ENCODE measurements at regions not wholly inside any gene's neighbourhood (a gene's known extent, or its start where the extent isn't known, plus 50 kb on each side); places are given as distances from the start of the nearest gene placed in this dataset.

DNA sequence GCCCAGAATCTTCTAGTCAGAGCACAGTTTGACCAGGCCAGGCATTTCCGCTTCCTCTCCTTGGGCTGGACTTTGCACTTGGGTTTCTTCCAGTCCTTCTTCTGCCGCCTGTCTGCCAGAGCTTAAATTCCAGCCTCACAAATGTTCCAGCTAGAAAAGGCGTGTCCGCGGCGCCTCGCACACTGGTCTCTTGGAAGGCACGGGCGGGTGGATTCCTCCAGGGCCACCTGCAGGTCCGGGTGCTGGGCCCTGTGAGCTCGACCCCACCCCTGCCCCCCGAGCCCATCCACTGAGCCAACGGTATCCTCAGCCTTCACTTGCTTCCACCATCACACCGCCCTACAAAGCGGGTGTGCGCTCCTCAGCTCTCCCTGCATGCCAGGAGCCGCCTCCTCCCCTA lies 2026.5 kb downstream of the TP53TG3F start:
- in situ Hi-C loops (cut with MboI; ENCODE audit: low pct_unique_long_range_greater_than_20kb in 2 of 9, low sequenced_read_pairs in 9 of 9, unreplicated experiment in 9 of 9), result no loop called here
- WGBS, 10 experiments, result 22 to 100% (median 70%) methylated on average over 1 of the region's 17 CpGs; no CpG with 5 or more reads in 6 of the 10 experiments
- H3K27ac ChIP-seq, result no peak overlapping the region
- ATAC-seq (replicated peaks in 6 of 8), result no peak
- H3K4me3 ChIP-seq, result no peak overlapping the region
- no peaks in the 10 kb centered on the region for H3K4me1 ChIP-seq (replicated peaks in 1 of 2)

DNA sequence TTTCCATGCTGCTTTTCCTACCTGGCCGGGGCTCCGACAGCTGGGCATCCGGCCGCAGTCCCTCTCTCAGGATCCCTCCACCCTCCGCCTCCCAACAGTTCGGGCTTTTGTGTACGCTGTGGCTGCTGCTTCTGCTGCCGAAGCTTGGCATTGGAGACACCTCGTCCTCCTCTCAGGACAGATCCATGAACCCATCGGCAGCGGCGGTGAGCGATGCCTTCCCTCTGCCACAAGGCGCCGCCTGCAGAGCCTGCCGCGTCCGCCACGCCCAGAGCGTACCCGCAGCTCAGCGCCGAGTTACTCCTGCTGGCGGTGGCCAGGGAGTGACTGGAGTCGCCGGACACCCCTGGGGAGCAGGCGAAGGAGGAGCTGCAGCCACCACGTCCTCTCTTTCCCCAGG lies 2032.8 kb downstream of the TP53TG3F start:
- H3K4me3 ChIP-seq, result no peak overlapping the region
- 51 to 100% (median 78%) methylated on average over 1 to 16 of the region's 28 CpGs; no CpG with 5 or more reads in 2 of the 10 experiments for WGBS, 10 experiments
- in situ Hi-C loops (cut with MboI; ENCODE audit: low pct_unique_long_range_greater_than_20kb in 2 of 9, low sequenced_read_pairs in 9 of 9, unreplicated experiment in 9 of 9), result no loop called here
- no peak for ATAC-seq (replicated peaks in 6 of 8)
- no peak overlapping the region for H3K27ac ChIP-seq
- no peaks in the 10 kb centered on the region for H3K4me1 ChIP-seq (replicated peaks in 1 of 2)

DNA sequence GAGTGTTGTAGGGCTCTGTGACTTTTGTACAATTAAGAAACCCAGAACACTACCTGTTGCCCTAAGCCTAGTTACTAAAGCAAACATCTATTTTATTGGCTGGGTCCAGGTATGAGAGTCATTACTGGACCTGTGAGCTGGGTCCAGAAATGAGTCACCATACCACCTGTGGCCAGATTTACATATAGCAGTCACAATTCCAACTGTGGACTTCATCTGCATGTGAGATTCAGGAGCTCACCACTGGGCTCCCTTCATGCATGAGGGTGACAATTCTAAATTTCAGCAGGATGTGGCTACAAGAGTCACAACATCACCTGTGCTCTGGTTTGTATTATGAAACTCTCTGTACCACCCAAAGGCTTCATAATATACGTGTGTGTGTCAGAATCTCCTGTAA lies 2038.0 kb downstream of the TP53TG3F start:
- Histone ChIP-seq H3K4me3 (no peak overlapping the region), H3K4me1 (replicated peaks in 1 of 2) (no peaks in the 10 kb centered on the region), H3K27ac (no peak overlapping the region)
- in situ Hi-C loops (cut with MboI; ENCODE audit: low pct_unique_long_range_greater_than_20kb in 2 of 9, low sequenced_read_pairs in 9 of 9, unreplicated experiment in 9 of 9), result no loop called here
- 0 to 20% (median 13%) methylated on average over 1 of the region's 1 CpG; no CpG with 5 or more reads in 3 of the 10 experiments for WGBS, 10 experiments
- no peak for ATAC-seq (replicated peaks in 6 of 8)

DNA sequence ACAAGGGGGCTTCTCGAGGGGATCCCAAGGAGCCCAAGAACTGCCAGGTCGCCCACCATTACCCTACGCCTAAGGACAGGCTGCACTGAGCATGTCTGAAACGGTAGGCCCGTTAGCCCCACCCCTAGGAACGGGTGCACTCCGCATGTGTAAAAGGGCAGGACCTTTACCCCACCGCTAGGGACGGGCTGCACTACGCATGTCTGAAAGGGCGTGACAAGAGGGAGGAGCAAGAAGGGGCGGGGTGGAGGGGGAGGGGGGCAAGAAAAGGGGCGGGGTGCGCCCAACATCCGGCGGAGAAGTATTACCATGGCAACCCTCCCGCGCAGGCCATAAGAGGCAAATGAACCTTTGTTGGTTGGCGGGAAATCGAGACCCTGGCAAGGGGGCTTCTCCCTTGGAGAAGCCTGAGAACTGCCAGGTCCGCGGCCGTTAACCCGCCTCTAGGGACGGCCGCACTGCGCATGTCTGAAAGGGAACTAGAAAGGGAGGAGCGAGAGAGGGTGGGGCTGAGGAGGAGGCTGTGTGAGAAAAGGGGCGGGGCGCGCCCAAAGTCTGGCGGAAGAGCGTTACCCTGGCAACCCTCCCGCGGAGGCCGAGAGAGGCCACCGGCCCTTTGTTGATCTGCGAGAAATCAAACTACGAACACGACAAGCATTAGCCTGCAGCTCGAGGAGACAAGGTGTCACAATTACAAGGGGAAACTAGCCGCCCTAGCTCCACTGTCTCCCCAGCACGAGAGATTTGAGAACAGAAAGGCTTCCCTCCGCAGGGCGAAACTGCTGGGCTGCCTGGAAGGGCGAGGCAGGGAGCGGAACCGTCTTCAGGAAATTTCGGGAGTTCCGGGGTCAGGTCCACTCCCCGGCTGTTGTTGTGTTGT lies 2046.8 kb downstream of the TP53TG3F start:
- no peaks in the 10 kb centered on the region for H3K4me1 ChIP-seq (replicated peaks in 1 of 2)
- H3K27ac ChIP-seq, result no peak overlapping the region
- 0 to 87% (median 39%) methylated on average over 1 to 6 of the region's 51 CpGs; no CpG with 5 or more reads in 6 of the 10 experiments for whole genome bisulfite sequencing, 10 experiments
- in situ Hi-C loops (cut with MboI; ENCODE audit: low pct_unique_long_range_greater_than_20kb in 2 of 9, low sequenced_read_pairs in 9 of 9, unreplicated experiment in 9 of 9), result no loop called here
- no peak for ATAC-seq (replicated peaks in 6 of 8)
- no peak overlapping the region for H3K4me3 ChIP-seq

DNA sequence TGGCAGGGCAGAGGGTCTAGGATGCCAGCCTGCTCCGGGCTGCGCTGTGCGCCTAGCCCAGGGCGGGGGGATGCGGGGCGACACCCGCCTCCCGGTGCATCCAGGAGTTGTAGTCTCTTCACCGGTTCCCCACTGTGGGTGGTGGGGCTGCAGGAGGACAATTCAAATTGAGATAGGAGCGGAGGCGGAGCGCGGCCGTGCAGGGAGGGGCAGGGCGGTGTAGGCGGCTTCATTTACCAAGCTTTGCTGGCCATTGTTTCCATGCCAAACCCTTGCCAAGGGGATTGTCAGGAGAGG lies 2047.4 kb downstream of the TP53TG3F start:
- in situ Hi-C loops (cut with MboI; ENCODE audit: low pct_unique_long_range_greater_than_20kb in 2 of 9, low sequenced_read_pairs in 9 of 9, unreplicated experiment in 9 of 9), result no loop called here
- Histone ChIP-seq H3K4me3 (no peak overlapping the region), H3K27ac (no peak overlapping the region), H3K4me1 (replicated peaks in 1 of 2) (no peaks in the 10 kb centered on the region)
- ATAC-seq (replicated peaks in 6 of 8), result no peak
- 80% methylated on average over 1 of the region's 16 CpGs; no CpG with 5 or more reads in 9 of the 10 experiments for WGBS, 10 experiments

DNA sequence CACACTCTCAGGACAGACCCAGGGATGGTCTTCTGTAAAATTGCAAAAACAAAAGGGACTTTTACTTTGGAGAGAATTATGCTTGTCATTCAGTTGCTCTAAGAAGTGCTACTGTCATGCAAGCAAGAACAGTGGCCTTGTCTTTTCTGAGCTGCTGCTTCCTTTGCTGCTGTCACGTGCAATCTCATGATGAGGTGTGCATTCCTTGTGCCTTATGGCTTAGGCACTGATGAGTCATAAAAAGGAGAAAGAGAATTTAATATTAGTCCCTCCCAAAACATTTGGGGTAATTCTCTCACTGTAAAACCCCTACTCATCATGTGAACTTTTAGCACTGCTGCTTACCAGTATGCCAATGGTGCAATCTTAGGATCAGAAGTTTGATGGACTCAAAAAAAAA lies 2051.3 kb downstream of the TP53TG3F start:
- 0 to 50% (median 0%) methylated on average over 1 of the region's 1 CpG; no CpG with 5 or more reads in 3 of the 10 experiments for WGBS, 10 experiments
- ATAC-seq (replicated peaks in 6 of 8), result peak in 1 of 8 experiments; percentile 12
- no peak overlapping the region for H3K4me3 ChIP-seq
- in situ Hi-C loops (cut with MboI; ENCODE audit: low pct_unique_long_range_greater_than_20kb in 2 of 9, low sequenced_read_pairs in 9 of 9, unreplicated experiment in 9 of 9), result no loop called here
- no peaks in the 10 kb centered on the region for H3K4me1 ChIP-seq (replicated peaks in 1 of 2)
- H3K27ac ChIP-seq, result no peak overlapping the region

DNA sequence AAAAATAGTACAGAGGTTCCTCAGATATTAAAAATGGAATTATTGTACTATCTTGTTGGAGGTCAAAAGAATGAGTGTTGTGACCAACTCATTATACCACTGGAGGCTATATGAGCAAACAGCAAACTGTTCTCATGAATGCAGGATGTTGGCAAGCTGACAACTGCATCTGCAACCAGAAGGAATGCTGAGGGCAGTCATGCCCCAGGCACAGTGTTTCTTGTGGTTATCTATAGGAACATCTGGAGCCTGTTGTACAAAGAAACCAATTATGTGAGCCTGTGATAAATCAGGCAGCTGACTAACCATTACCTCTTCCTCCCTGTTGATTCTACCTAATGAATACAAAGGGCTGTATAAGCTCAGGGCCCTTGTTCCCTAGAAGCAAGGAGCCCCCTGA lies 2057.1 kb downstream of the TP53TG3F start:
- no peak for ATAC-seq (replicated peaks in 6 of 8)

DNA sequence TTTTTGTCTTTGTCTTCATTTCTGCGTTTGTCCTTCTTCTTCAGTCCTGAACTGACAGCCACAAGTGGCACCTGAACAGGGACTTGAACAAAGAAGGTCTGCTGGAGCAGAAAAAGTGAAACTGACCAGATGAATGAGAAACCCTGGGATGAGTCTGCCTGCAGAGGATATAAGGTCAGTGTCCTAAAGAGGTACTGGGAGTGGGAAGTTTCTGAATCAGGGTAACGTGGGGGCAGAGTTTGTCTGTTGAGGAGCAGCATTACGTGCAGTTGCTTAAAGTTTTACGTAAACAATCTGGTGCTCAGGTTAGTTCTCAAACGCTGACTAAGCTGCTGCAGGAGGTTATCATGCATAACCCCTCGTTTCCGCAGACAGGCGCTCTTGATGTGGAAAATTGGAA lies 2057.6 kb downstream of the TP53TG3F start:
- in situ Hi-C loops (cut with MboI; ENCODE audit: low pct_unique_long_range_greater_than_20kb in 2 of 9, low sequenced_read_pairs in 9 of 9, unreplicated experiment in 9 of 9), result no loop called here
- ATAC-seq (replicated peaks in 6 of 8), result no peak
- 0 to 72% (median 40%) methylated on average over 1 to 7 of the region's 8 CpGs; no CpG with 5 or more reads in 1 of the 10 experiments for WGBS, 10 experiments

More for the DNA sequence above, 2057.1 kb downstream of the TP53TG3F start:
- Histone ChIP-seq H3K4me1 (replicated peaks in 1 of 2) (no peaks in the 10 kb centered on the region), H3K4me3 (no peak overlapping the region), H3K27ac (no peak overlapping the region)
- in situ Hi-C loops (cut with MboI; ENCODE audit: low pct_unique_long_range_greater_than_20kb in 2 of 9, low sequenced_read_pairs in 9 of 9, unreplicated experiment in 9 of 9), result no loop called here

DNA sequence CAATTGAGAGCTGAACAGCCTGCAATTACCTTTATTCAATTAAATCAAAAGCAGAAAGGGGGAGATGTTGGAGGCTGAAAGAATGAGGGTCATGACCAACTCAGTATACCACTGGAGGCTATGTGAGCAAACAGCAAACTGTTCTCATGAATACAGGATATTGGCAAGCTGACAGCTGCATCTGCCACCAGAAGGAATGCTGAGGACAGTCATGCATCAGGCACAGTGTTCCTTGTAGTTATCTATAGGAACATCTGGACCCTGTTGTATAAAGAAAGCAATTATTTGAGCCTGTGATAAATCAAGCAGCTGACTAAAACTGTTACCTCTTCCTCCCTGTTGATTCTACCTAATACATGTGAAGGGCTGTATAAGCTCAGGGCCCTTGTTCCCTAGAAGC lies 2064.6 kb downstream of the TP53TG3F start:
- H3K27ac ChIP-seq, result no peak overlapping the region
- no peak overlapping the region for H3K4me3 ChIP-seq
- no peak for ATAC-seq (replicated peaks in 6 of 8)
- in situ Hi-C loops (cut with MboI; ENCODE audit: low pct_unique_long_range_greater_than_20kb in 2 of 9, low sequenced_read_pairs in 9 of 9, unreplicated experiment in 9 of 9), result no loop called here
- H3K4me1 ChIP-seq (replicated peaks in 1 of 2), result no peaks in the 10 kb centered on the region

More for the DNA sequence above, 2057.6 kb downstream of the TP53TG3F start:
- Histone ChIP-seq H3K4me1 (replicated peaks in 1 of 2) (no peaks in the 10 kb centered on the region), H3K4me3 (no peak overlapping the region), H3K27ac (no peak overlapping the region)

DNA sequence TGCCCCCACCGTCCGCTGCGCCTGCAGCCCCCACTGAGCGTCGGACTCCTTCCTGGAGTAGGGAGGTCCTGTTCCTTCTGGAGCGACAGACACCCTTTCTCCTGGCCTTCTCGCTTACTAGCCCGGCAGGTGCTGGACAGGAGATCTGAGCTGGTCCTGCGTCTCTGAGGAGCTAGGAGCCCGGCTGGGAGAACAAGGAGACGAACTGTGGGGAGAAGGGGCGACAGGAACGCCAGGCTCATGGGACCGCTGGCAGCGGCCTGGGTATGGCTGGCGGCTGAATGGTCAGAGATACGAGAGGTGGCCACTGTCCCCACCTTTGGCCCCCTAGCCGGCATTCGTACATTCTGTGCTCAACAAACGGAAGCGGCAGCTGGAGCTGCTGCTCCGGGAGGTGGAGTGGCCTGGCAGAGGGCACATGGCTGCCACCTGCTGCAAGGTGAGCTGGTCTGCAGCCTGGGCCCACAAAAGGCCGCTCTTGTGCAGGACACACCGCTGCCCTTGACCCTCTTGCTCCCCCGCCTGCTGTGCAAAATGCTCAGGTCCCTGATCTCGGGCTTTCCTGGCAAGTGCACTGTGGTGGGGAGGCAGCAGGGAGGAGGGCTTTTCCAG lies 2066.7 kb downstream of the TP53TG3F start:
- ATAC-seq (replicated peaks in 6 of 8), result no peak
- Histone ChIP-seq H3K4me1 (replicated peaks in 1 of 2) (no peaks in the 10 kb centered on the region), H3K4me3 (no peak overlapping the region), H3K27ac (no peak overlapping the region)
- in situ Hi-C loops (cut with MboI; ENCODE audit: low pct_unique_long_range_greater_than_20kb in 2 of 9, low sequenced_read_pairs in 9 of 9, unreplicated experiment in 9 of 9), result no loop called here
- 6 to 92% (median 50%) methylated on average over 2 to 8 of the region's 26 CpGs; no CpG with 5 or more reads in 2 of the 10 experiments for WGBS, 10 experiments

DNA sequence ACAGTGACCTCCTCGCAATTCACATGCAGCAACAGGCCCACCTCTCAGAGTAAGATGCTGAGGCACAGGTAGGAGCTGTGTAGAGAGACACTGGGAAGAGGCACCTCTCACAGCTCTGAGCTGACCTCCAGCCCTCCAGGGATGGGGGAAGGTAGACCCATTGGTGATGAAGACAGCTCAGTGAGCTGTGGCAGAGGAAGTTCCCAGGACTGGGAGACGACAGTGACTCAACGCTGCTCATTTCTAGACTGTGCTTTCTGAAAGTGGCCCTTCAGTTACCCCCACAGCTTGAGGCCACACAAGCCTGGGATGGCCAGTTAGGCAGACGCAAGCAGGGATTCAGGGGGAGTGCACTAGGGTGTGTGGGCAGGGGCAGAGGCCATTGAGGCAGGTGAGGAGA lies 2073.2 kb downstream of the TP53TG3F start:
- WGBS, 10 experiments, result 20 to 80% (median 62%) methylated on average over 1 to 3 of the region's 4 CpGs; no CpG with 5 or more reads in 4 of the 10 experiments
- in situ Hi-C loops (cut with MboI; ENCODE audit: low pct_unique_long_range_greater_than_20kb in 2 of 9, low sequenced_read_pairs in 9 of 9, unreplicated experiment in 9 of 9), result no loop called here
- Histone ChIP-seq H3K4me1 (replicated peaks in 1 of 2) (no peaks in the 10 kb centered on the region), H3K4me3 (no peak overlapping the region), H3K27ac (no peak overlapping the region)
- no peak for ATAC-seq (replicated peaks in 6 of 8)

DNA sequence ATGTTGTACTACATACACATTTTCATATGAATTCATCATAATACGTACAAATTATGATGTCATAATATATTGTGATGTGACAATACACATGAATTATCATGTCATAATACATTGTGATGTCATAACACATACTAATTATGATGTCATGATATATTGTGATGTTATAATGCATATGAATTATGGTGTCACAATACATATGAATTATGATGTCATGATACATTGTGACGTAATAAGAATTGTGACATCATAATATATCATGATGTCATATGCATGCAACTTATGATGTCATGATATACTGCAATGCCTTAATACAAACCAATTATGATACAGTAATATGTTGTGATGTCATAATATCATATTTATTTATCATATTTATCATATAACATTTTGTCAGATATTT lies 2074.3 kb downstream of the TP53TG3F start:
- no peak overlapping the region for H3K4me3 ChIP-seq
- 0 to 64% (median 39%) methylated on average over 1 to 2 of the region's 2 CpGs; no CpG with 5 or more reads in 3 of the 10 experiments for WGBS, 10 experiments
- no peak overlapping the region for H3K27ac ChIP-seq
- H3K4me1 ChIP-seq (replicated peaks in 1 of 2), result no peaks in the 10 kb centered on the region
- in situ Hi-C loops (cut with MboI; ENCODE audit: low pct_unique_long_range_greater_than_20kb in 2 of 9, low sequenced_read_pairs in 9 of 9, unreplicated experiment in 9 of 9), result no loop called here
- ATAC-seq (replicated peaks in 6 of 8), result no peak

DNA sequence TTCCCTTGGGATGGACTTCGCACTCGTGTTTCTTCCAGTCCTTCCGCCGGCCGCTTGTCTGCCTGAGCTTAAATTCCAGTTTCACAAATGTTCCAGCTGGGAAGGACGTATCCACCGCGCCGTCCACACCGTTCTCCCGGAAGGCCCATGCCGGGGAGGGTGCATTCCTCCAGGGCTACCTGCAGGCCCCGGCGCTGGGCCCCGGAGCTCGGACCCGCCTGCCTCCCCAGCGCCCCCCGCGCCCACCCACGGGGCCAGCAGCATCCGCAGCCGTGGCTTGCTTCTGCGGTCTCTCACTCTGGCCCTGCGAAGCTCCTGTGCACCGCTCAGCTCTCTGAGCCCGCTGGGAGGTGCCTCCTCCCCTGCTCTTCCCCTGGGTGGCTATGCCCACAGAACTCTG lies 2084.1 kb downstream of the TP53TG3F start:
- WGBS, 10 experiments, result 100% methylated on average over 1 of the region's 27 CpGs; no CpG with 5 or more reads in 9 of the 10 experiments
- ATAC-seq (replicated peaks in 6 of 8), result no peak
- Histone ChIP-seq H3K4me1 (replicated peaks in 1 of 2) (no peaks in the 10 kb centered on the region), H3K27ac (no peak overlapping the region), H3K4me3 (no peak overlapping the region)
- in situ Hi-C loops (cut with MboI; ENCODE audit: low pct_unique_long_range_greater_than_20kb in 2 of 9, low sequenced_read_pairs in 9 of 9, unreplicated experiment in 9 of 9), result no loop called here

DNA sequence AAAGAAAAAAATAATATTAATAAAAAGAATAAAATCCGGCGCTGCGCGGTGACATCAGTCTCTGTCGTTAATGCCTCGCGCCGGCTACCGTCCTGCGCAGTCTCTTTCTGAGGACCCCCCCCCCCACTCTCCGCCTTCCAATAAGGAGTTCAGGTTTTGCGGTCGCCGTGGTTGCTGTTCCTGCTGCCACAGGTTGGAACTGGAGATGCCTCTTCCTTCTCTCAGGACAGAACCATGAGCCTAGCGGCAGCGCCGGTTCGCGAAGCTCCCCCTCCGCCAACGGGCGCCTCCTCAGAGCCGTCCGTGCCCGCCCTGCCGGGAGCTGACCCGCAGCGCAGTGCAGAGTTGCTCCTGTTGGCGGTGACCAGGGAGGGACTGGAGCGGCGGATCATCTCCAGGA lies 2093.4 kb downstream of the TP53TG3F start:
- Histone ChIP-seq H3K4me1 (replicated peaks in 1 of 2) (no peaks in the 10 kb centered on the region), H3K27ac (no peak overlapping the region), H3K4me3 (no peak overlapping the region)
- WGBS, 10 experiments, result 55 to 91% (median 78%) methylated on average over 4 to 19 of the region's 31 CpGs; no CpG with 5 or more reads in 4 of the 10 experiments
- in situ Hi-C loops (cut with MboI; ENCODE audit: low pct_unique_long_range_greater_than_20kb in 2 of 9, low sequenced_read_pairs in 9 of 9, unreplicated experiment in 9 of 9), result no loop called here
- ATAC-seq (replicated peaks in 6 of 8), result no peak

Data from motor neuron (in vitro differentiated cells).